Transverse colon (tissue), 4 donors: ENCODE measurements at regions not wholly inside any gene's neighbourhood (a gene's known extent, or its start where the extent isn't known, plus 50 kb on each side); places are given as distances from the start of the nearest gene placed in this dataset.

Experiments
- DNase-seq: peaks from one replicate; pipeline ENCODE4 v3.0.0-alpha.2; 2019
- H3K27ac ChIP-seq, 4 donors: fragments of 200-600 bp; sonication (generic); 2 replicates each; pipeline ENCODE4 v1.5.1; 2016 to 2018; ENCODE audit warnings: inconsistent platforms in 4 of 4
- H3K27me3 ChIP-seq: fragments of 200-600 bp; sonication (generic); 2 replicates; pipeline ENCODE4 v1.5.1; 2017; ENCODE audit warnings: inconsistent platforms
- H3K36me3 ChIP-seq, 4 donors: fragments of 200-600 bp; sonication (generic); 2 replicates each; pipeline ENCODE4 v1.5.1; 2017 to 2019; ENCODE audit warnings: inconsistent platforms in 4 of 4
- H3K4me1 ChIP-seq, 4 donors: fragments of 200-600 bp; sonication (generic); 2 replicates each; pipeline ENCODE4 v1.5.1; 2017 to 2020; ENCODE audit warnings: inconsistent platforms in 4 of 4
- H3K4me3 ChIP-seq, 4 donors: fragments of 200-600 bp; sonication (generic); 1 replicate in 1 of 4; 2 replicates in 3 of 4; pipeline versions ENCODE4 v1.5.1 to v1.6.1; 2017 to 2019; ENCODE audit warnings: inconsistent platforms in 4 of 4
- H3K9me3 ChIP-seq, 2 donors: fragments of 200-600 bp; sonication (generic); 2 replicates each; pipeline ENCODE4 v1.5.1; 2017 to 2019; ENCODE audit warnings: inconsistent platforms in 2 of 2
- EP300 ChIP-seq: sonication (generic); formaldehyde crosslinking; IDR thresholded peaks from one replicate; pipeline ENCODE4 v1.6.1; 2017; ENCODE audit warnings: antibody characterized with exemption, low read depth
- POLR2A ChIP-seq: fragments of 450-650 bp; IDR thresholded peaks from one replicate; pipeline ENCODE4 v1.6.1; 2016; ENCODE audit warnings: antibody characterized with exemption, mild to moderate bottlenecking, moderate library complexity
- POLR2AphosphoS5 ChIP-seq, 3 donors: sonication (generic); formaldehyde crosslinking; IDR thresholded peaks; one replicate each; pipeline ENCODE4 v1.6.1; 2016; ENCODE audit warnings: antibody characterized with exemption in 3 of 3
- WGBS, 2 donors: methylation state at CpG; one replicate each; pipeline ENCODE4 v1.1.5; 2018; ENCODE audit warnings: low coverage in 1 of 2; 5-methylcytosine and 5-hydroxymethylcytosine counted together
- in situ Hi-C, 4 donors: fragments of 200-750 bp; cut with MboI; loops; one replicate each; pipeline versions ENCODE4 v1.15.0 to v1.15.1; 2017; ENCODE audit warnings: low sequenced_read_pairs in 3 of 4, low pct_ligation_motif_present in 1 of 4, low pct_unique_long_range_greater_than_20kb in 1 of 4
- intact Hi-C: fragments of 100-400 bp; cut with DNase I; formaldehyde crosslinking; loops from one replicate; pipeline ENCODE4 v1.15.1; 2023; ENCODE audit warnings: low total_unique reads
- TF ChIP-seq, protein P1 (sequence below), 5 experiments: fragments of 200-600 bp in 3 of 5; fragments of 450-650 bp in 2 of 5; sonication (generic) in 3 of 5; IDR thresholded peaks; 1 replicate in 2 of 5; 2 replicates in 3 of 5; pipeline ENCODE4 v1.5.1; 2016 to 2017; ENCODE audit warnings: antibody characterized with exemption in 5 of 5, inconsistent platforms in 3 of 5, mild to moderate bottlenecking in 2 of 5, moderate library complexity in 1 of 5

DNA sequence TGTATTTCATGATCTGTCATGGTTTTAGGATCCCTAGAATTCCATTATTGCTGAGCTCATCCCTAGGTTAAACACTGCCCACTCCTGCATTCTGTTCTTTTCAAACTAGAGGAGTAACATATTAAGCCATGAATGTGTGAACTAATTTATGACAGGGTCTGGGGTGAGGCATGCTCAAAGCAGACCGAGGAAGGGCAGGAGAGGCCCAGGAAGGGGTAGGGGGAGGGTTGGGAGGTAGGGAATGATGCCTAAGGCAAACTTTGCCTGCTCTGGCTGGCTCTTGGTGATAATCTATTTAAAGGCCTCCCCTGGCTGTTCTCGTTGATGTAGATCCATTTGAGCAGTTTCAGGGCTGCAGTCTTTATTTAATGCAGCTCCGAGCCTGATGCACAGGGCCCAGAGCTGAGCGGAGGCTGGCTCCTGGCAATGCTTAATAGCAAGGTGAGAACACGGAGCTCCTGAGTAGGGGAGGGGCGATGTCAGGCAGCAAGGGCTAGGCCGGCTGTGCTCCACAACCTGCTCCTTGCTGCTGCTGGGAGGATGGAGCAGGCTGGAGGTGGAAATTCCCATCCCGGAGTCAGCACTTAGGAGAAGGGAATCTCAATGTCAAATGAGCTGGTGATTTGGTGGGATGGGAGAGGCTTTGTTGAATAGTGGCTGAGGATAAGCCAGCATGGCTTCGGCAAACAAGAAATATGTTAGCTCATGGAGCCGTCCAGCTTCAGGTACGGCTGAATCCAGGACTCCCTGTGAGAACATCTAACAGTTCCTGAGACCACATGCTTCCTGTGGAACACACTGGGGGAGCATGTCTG is 73.2 kb upstream of the UNC5A start:
- Histone ChIP-seq H3K4me1 (no peaks in the 10 kb centered on the region), H3K9me3 (no peaks in the 10 kb centered on the region), H3K36me3 (no peaks in the 10 kb centered on the region), H3K27me3 (peaks cover 69% of the 10 kb centered on the region), H3K4me3 (no peak overlapping the region), H3K27ac (no peak overlapping the region)
- in situ Hi-C loops, result no loop called here
- intact Hi-C loops, result no loop called here
- TF ChIP-seq, protein P1, sequence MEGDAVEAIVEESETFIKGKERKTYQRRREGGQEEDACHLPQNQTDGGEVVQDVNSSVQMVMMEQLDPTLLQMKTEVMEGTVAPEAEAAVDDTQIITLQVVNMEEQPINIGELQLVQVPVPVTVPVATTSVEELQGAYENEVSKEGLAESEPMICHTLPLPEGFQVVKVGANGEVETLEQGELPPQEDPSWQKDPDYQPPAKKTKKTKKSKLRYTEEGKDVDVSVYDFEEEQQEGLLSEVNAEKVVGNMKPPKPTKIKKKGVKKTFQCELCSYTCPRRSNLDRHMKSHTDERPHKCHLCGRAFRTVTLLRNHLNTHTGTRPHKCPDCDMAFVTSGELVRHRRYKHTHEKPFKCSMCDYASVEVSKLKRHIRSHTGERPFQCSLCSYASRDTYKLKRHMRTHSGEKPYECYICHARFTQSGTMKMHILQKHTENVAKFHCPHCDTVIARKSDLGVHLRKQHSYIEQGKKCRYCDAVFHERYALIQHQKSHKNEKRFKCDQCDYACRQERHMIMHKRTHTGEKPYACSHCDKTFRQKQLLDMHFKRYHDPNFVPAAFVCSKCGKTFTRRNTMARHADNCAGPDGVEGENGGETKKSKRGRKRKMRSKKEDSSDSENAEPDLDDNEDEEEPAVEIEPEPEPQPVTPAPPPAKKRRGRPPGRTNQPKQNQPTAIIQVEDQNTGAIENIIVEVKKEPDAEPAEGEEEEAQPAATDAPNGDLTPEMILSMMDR (IDR thresholded peaks at IDR 0.05), result no peak
- TF ChIP-seq EP300, result no peak
- TF ChIP-seq POLR2A, result no peak
- no peak for TF ChIP-seq POLR2AphosphoS5 (IDR thresholded peaks at IDR 0.05)
- DNase-seq, result peak; percentile 0
- WGBS, 2 donors, result 58 to 71% methylated on average over 3 to 11 of the region's 11 CpGs

DNA sequence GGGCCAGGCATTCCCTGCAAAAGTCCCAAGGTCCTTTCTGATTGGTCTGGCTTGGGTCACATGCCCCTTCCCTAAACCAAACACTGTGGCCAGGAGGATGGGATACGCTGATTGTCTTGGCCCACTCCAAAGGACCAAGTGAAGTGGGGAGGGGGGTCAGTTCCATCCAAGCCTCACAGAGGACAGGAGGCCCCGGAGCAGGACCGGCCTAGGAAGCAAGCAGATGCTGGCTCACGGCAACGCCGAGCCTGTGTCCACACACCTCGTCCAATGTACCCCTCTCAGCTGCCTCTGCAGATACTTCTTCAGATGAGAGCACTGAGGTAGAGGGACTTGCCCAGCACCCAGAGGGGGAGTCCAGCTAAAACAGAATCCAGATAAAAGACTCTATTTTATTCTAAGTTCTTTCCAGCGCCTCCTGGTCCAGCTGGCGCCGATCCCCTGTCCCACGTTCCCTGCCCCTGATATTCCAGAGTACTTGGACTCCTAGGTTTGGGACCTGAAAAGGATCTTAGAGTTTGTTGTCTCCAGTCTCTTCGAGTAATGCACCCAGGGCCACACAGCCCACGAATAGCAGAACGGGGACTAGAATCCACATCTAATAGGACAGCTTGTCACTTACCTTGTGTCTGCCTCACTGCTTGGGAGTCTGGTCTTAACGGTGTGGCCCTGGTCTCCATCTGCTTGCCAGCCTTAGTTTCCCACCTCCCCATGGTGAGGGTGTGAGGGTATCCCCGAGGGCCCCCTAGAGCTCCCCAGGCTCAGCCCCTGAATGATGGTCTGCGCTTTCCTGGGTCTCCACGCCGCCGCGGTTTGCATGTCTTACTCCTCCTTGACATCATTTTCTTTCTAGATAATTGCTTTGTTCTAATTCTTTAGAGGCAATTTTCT is 72.4 kb upstream of the UNC5A start:
- no peak for DNase-seq

DNA sequence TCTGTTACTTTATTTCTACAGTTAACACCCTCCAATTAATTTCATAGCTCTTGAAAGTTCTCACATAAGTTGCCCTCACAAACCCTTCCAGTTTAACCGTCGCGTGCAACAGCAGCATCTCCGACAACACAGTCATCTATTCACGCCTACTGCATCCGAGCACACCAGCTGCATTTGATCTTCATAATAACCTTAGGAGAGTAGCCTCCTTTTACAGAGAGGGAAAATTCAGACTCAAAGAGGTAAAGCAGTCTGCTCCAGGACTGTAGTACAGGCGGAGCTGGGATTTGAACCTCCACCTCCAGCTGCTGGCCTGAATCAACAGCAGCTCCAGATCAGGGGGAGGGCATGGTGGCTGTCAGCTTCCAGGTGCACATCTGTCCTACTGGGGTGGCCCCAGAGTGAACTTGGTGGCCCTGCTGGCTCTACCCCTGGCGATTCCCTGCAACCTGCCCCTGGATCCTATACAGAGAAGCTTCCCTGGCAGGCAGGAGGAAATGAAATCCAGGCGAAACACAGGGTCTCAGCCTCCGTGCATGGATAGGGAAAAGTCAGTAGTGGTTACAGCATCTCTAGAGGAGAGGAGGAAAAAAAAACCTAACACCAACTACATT is 71.6 kb upstream of the UNC5A start:
- Histone ChIP-seq H3K27ac (no peak overlapping the region), H3K4me1 (peaks cover 0 to 7% (median 5%) of the 10 kb centered on the region in 4 donors), H3K4me3 (no peak overlapping the region), H3K36me3 (no peaks in the 10 kb centered on the region), H3K27me3 (peaks cover 76% of the 10 kb centered on the region), H3K9me3 (no peaks in the 10 kb centered on the region)
- no peak for TF ChIP-seq POLR2A
- no peak for TF ChIP-seq POLR2AphosphoS5 (IDR thresholded peaks at IDR 0.05)
- TF ChIP-seq EP300, result no peak
- TF ChIP-seq, protein P1 (IDR thresholded peaks at IDR 0.05), result no peak
- 73 to 86% methylated on average over 4 to 10 of the region's 10 CpGs for WGBS, 2 donors
- no peak for DNase-seq
- intact Hi-C loops (no loop called here), in situ Hi-C loops (no loop called here)

More for the DNA sequence above, 72.4 kb upstream of the UNC5A start:
- intact Hi-C loops, result no loop called here
- in situ Hi-C loops, result no loop called here
- no peaks in the 10 kb centered on the region for H3K36me3 ChIP-seq
- peaks cover 70% of the 10 kb centered on the region for H3K27me3 ChIP-seq
- no peak overlapping the region for H3K4me3 ChIP-seq
- WGBS, 2 donors, result 83% methylated on average over 7 to 21 of the region's 21 CpGs
- H3K4me1 ChIP-seq, result no peaks in the 10 kb centered on the region
- no peaks in the 10 kb centered on the region for H3K9me3 ChIP-seq
- H3K27ac ChIP-seq, result no peak overlapping the region
- TF ChIP-seq POLR2A (no peak), EP300 (no peak), POLR2AphosphoS5 (IDR thresholded peaks at IDR 0.05) (no peak)
- TF ChIP-seq, protein P1 (IDR thresholded peaks at IDR 0.05), result no peak
